IMR-90 (cell line): ENCODE measurements at regions not wholly inside any gene's neighbourhood (a gene's known extent, or its start where the extent isn't known, plus 50 kb on each side); places are given as distances from the start of the nearest gene placed in this dataset.

Experiments
- ATAC-seq: fragments of 200-7000 bp; cut with Tn5 transposase; 2 replicates; pipeline ENCODE4 v1.9.1; 2020; ENCODE audit warnings: low read depth, mild to moderate bottlenecking, moderate library complexity
- BruUV-seq: library from RNA; stranded (reverse); fragments of 400-500 nt; replicated peaks from 2 replicates; lab custom pipeline; 2021; lab: Mats Ljungman, UMichigan
- CTCF ChIA-PET: fragments of 300-600 bp; formaldehyde crosslinking; extraction: SDS; loops from one replicate; lab custom pipeline; 2021; ENCODE audit warnings: antibody characterized with exemption; lab: Yijun Ruan, JAX
- POLR2A ChIA-PET: fragments of 300-600 bp; sonication (Branson Sonifier 250); formaldehyde crosslinking; loops from one replicate; lab custom pipeline; 2022; ENCODE audit warnings: antibody characterized with exemption; ENCODE audit not compliant: unreplicated experiment; lab: Charles Lee
- DNase-seq: peaks from one replicate; pipeline ENCODE4 v3.0.0; 2013
- H2AFZ ChIP-seq: replicated peaks from 2 replicates; pipeline ENCODE3; 2013; ENCODE audit warnings: low read length, mild to moderate bottlenecking; ENCODE audit not compliant: poor library complexity
- H2AK5ac ChIP-seq: 2 replicates; pipeline ENCODE4 v1.6.1; 2013; ENCODE audit warnings: low read depth, low read length, inconsistent platforms
- H2AK9ac ChIP-seq: replicated peaks from 2 replicates; pipeline ENCODE3; 2013; ENCODE audit warnings: mild to moderate bottlenecking, low read depth, low read length, moderate library complexity; ENCODE audit not compliant: poor library complexity
- H2BK120ac ChIP-seq: 2 replicates; pipeline ENCODE4 v1.6.1; 2013; ENCODE audit warnings: low read depth, low read length, inconsistent platforms
- H2BK15ac ChIP-seq: 3 replicates; pipeline ENCODE4 v1.6.1; 2013; ENCODE audit warnings: low read depth, low read length, inconsistent platforms
- H2BK20ac ChIP-seq: 2 replicates; pipeline ENCODE4 v1.6.1; 2013; ENCODE audit warnings: low read depth, mild to moderate bottlenecking, inconsistent platforms, low read length, moderate library complexity
- H2BK5ac ChIP-seq: 2 replicates; pipeline ENCODE4 v1.6.1; 2013; ENCODE audit warnings: mild to moderate bottlenecking, low read depth, low read length, inconsistent platforms; ENCODE audit not compliant: poor library complexity, severe bottlenecking
- H3K14ac ChIP-seq: replicated peaks from 2 replicates; pipeline ENCODE4 v1.6.1; 2013; ENCODE audit warnings: low read depth, low read length, inconsistent platforms
- H3K18ac ChIP-seq: 2 replicates; pipeline ENCODE4 v1.6.1; 2013; ENCODE audit warnings: low read depth, low read length, control low read depth
- H3K23ac ChIP-seq: 2 replicates; pipeline ENCODE4 v1.6.1; 2013; ENCODE audit warnings: low read depth, low read length, inconsistent platforms
- H3K27ac ChIP-seq: 2 replicates; pipeline ENCODE4 v1.5.1; 2013; ENCODE audit warnings: mild to moderate bottlenecking, control low read depth, low read length; ENCODE audit not compliant: insufficient read depth
- H3K27me3 ChIP-seq: 2 replicates; pipeline ENCODE4 v1.6.1; 2013; ENCODE audit warnings: low read length; ENCODE audit not compliant: control insufficient read depth, insufficient read depth
- H3K36me3 ChIP-seq: 2 replicates; pipeline ENCODE4 v1.6.1; 2013; ENCODE audit warnings: low read length, mixed read lengths; ENCODE audit not compliant: control insufficient read depth, insufficient read depth
- H3K4ac ChIP-seq: 2 replicates; pipeline ENCODE4 v1.6.1; 2013; ENCODE audit warnings: low read depth, low read length, inconsistent platforms
- H3K4me1 ChIP-seq: 2 replicates; pipeline ENCODE4 v1.6.1; 2013; ENCODE audit warnings: low read length, mixed read lengths; ENCODE audit not compliant: control insufficient read depth, insufficient read depth
- H3K4me2 ChIP-seq: 2 replicates; pipeline ENCODE4 v1.6.1; 2013; ENCODE audit warnings: low read depth, mild to moderate bottlenecking, control low read depth, low read length, moderate library complexity
- H3K4me3 ChIP-seq: 2 replicates; pipeline ENCODE4 v1.5.1; 2013; ENCODE audit warnings: low read depth, mild to moderate bottlenecking, control low read depth, low read length, moderate library complexity; ENCODE audit not compliant: insufficient read depth
- H3K56ac ChIP-seq: 2 replicates; pipeline ENCODE4 v1.6.1; 2013; ENCODE audit warnings: low read length, inconsistent platforms; ENCODE audit not compliant: insufficient read depth; ENCODE audit errors: extremely low read depth
- H3K79me1 ChIP-seq, 2 experiments: 2 replicates each; pipeline ENCODE4 v1.6.1; 2013; ENCODE audit warnings: low read length in 2 of 2, inconsistent platforms in 1 of 2, low read depth in 1 of 2
- H3K9ac ChIP-seq: 2 replicates; pipeline ENCODE4 v1.6.1; 2013; ENCODE audit warnings: low read depth, low read length, control low read depth
- H3K9me1 ChIP-seq: 2 replicates; pipeline ENCODE4 v1.6.1; 2013; ENCODE audit warnings: low read length, inconsistent platforms; ENCODE audit not compliant: insufficient read depth
- H3K9me3 ChIP-seq: 2 replicates; pipeline ENCODE4 v1.6.1; 2013; ENCODE audit warnings: low read length; ENCODE audit not compliant: control insufficient read depth, insufficient read depth
- H4K20me1 ChIP-seq: 2 replicates; pipeline ENCODE4 v1.6.1; 2013; ENCODE audit warnings: low read length, inconsistent platforms; ENCODE audit not compliant: insufficient read depth
- H4K5ac ChIP-seq: 2 replicates; pipeline ENCODE4 v1.6.1; 2013; ENCODE audit warnings: mild to moderate bottlenecking, low read depth, low read length, control low read depth
- H4K8ac ChIP-seq, 2 experiments: 2 replicates each; pipeline ENCODE4 v1.6.1; 2013; ENCODE audit warnings: low read depth in 2 of 2, low read length in 2 of 2, control low read depth in 1 of 2, inconsistent platforms in 1 of 2
- H4K91ac ChIP-seq: 2 replicates; pipeline ENCODE4 v1.6.1; 2013; ENCODE audit warnings: low read depth, low read length, inconsistent platforms; ENCODE audit not compliant: insufficient read depth
- CEBPB ChIP-seq: IDR thresholded peaks from 2 replicates; pipeline ENCODE4 v1.6.1; 2012; ENCODE audit warnings: low read depth, low read length, improper control_type of control experiment
- ELK1 ChIP-seq: fragments of 150-350 bp; IDR thresholded peaks from 2 replicates; pipeline ENCODE4 v1.6.1; 2016; ENCODE audit warnings: low read depth, mild to moderate bottlenecking, low read length, moderate library complexity, borderline replicate concordance
- MAFK ChIP-seq: IDR thresholded peaks from 2 replicates; pipeline ENCODE4 v1.6.1; 2012; ENCODE audit warnings: low read depth, low read length, improper control_type of control experiment
- POLR2A ChIP-seq: IDR thresholded peaks from 2 replicates; pipeline ENCODE4 v1.6.1; 2012; ENCODE audit warnings: mild to moderate bottlenecking, low read depth, low read length
- SMC3 ChIP-seq: fragments of 150-350 bp; IDR thresholded peaks from 2 replicates; pipeline ENCODE4 v1.6.1; 2016; ENCODE audit warnings: low read depth, mild to moderate bottlenecking, antibody characterized with exemption, low read length, moderate library complexity
- WGBS, 2 experiments: methylation state at CpG; one replicate each; pipeline versions ENCODE4 v1.1.5 to v1.1.7; 2013; ENCODE audit warnings: missing lambda C conversion rate in 2 of 2; ENCODE audit not compliant: insufficient read length in 1 of 2; ENCODE audit errors: extremely low coverage in 2 of 2; 5-methylcytosine and 5-hydroxymethylcytosine counted together
- dilution Hi-C: fragments of 300-500 bp; cut with HindIII; formaldehyde crosslinking; loops from one replicate; pipeline ENCODE4 v1.14.3; 2018; ENCODE audit warnings: low sequenced_read_pairs; ENCODE audit not compliant: unreplicated experiment
- in situ Hi-C: fragments of 300-500 bp; cut with MboI; formaldehyde crosslinking; loops from 3 replicates; pipeline ENCODE4 v1.14.3; 2019; ENCODE audit warnings: low sequenced_read_pairs, inconsistent platforms, mixed read lengths
- intact Hi-C: fragments of 100-400 bp; cut with micrococcal nuclease; formaldehyde crosslinking; loops from 2 replicates; pipeline ENCODE4 v1.10.0; 2022

- ATAC-seq (no peak), DNase-seq (peak; percentile 16)
- Histone ChIP-seq H3K4me1 (no peaks in the 10 kb centered on the region), H2AK5ac (no peak overlapping the region), H3K36me3 (no peaks in the 10 kb centered on the region), H2AK9ac (no peak overlapping the region), H2BK20ac (no peak overlapping the region), H4K91ac (no peak overlapping the region), H2BK15ac (no peak overlapping the region), H3K18ac (no peak overlapping the region), H4K5ac (no peak overlapping the region), H3K9me1 (peaks cover 2% of the 10 kb centered on the region; the same call in 1 of the 2 replicates), H4K20me1 (no peaks in the 10 kb centered on the region), H3K14ac (no peak overlapping the region), H3K9ac (no peak overlapping the region), H2BK120ac (no peak overlapping the region), H3K4me3 (no peak overlapping the region), H2AFZ (no peak overlapping the region), H3K27me3 (no peaks in the 10 kb centered on the region), H3K56ac (no peak overlapping the region), H2BK5ac (no peak overlapping the region), H3K4me2 (no peak overlapping the region), H3K9me3 (no peaks in the 10 kb centered on the region), H3K27ac (no peak overlapping the region), H3K23ac (no peak overlapping the region), H4K8ac (no peak overlapping the region), H3K4ac (no peak overlapping the region), H3K79me1 (no peaks in the 10 kb centered on the region)
- POLR2A ChIA-PET, result no interaction called here
- CTCF ChIA-PET, result interaction anchor here (0.5 to 0.8 kb wide), 3 partner anchors 35 to 171 kb away, joined by 4 to 7 read pairs (median 6); no protein-coding TSS in a partner anchor
- intact Hi-C loops (no loop called here), in situ Hi-C loops (no loop called here), dilution Hi-C loops (no loop called here)
- WGBS, 2 experiments, result no CpG with 5 or more reads among the region's 5 CpGs
- TF ChIP-seq CEBPB (no peak), POLR2A (no peak), ELK1 (no peak), SMC3 (no peak), MAFK (no peak)
- BruUV-seq, result no TSS peak
These were observed 143.5 kb upstream of the HNRNPU start for GRCh38 chr1:245007852-245008251.
